HG03378 (cell line): ENCODE measurements at regions not wholly inside any gene's neighbourhood (a gene's known extent, or its start where the extent isn't known, plus 50 kb on each side); places are given as distances from the start of the nearest gene placed in this dataset.
"Not testable (repeated sequence)": the region's sequence is repeated elsewhere in the genome, so short reads cannot be mapped to it uniquely, and the experiment has no call there.

Experiments
- ATAC-seq: cut with Tn5 transposase; IDR thresholded peaks from one replicate; pipeline ENCODE4 v1.9.1; 2021; ENCODE audit warnings: mild to moderate bottlenecking, moderate library complexity; ENCODE audit not compliant: unreplicated experiment

DNA sequence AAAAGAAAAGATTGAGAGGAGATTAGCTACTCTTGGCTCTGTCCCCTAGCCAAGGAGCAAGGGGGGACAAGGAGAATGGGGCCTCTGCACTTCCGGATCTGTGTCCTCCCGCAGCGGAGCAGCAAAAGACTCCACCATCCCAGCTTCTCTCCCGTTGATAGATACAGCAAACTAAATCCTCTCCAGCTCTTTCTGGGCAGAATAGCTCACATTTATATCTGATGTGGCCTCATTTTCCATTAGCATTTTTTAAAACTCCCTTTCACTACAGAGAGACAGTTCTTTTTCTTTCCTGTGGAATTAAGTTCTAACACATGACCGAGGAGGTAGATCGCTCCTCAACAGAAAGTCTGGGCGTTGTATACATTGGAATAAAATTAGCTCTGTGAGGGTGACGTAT lies 260.9 kb upstream of the SOX4 start:
- no peak for ATAC-seq

- ATAC-seq: no peak
Observed at GRCh38 chr6:21333715-21334114, 259.8 kb upstream of the SOX4 start.

- ATAC-seq: no peak
Observed at GRCh38 chr6:21334651-21335050, 258.9 kb upstream of the SOX4 start.

DNA sequence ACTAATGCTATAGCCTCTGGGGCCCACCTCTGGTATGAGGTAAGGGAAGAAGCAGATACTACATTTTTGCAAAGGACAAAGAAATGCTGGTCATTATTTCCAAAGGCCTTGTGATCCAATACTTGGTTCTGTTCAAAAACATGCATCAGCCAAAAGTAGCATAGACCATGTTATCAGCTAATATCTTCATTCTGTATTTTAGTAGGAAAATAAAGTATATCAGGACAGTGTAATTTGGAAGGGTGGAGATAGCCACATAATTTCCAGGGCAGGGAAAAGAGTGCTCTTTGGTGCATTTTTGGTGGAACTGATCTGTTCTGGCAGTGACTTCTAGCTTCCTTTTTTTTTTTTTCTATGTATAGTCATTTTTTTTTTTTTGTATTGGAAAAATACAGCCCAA lies 258.0 kb upstream of the SOX4 start:
- ATAC-seq: no peak

- no peak for ATAC-seq
Observed at GRCh38 chr6:21337263-21337662, 256.3 kb upstream of the SOX4 start.

GRCh38 chr6:21340573-21340972 lies 253.0 kb upstream of the SOX4 start:
- no peak for ATAC-seq

GRCh38 chr6:21341910-21342309 lies 251.6 kb upstream of the SOX4 start:
- no peak for ATAC-seq

DNA sequence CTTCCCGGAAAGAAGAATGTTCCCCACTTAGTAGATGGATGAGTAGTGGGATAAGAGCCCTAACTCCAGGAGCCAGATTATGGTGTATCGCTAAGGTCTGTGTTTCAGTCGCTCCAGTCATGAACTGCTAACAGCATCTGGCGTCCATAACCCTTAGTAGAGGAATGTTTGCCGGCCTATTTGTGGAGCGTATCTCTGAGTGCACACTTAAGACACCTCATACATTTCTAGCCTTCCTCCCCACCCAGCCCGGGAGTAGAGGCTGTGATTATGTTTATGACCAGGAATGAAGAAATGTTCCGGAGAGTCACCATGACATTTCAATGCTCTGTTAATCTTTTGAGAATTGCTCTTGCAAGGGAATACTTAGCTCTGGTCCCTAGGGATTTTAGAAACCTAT lies 251.1 kb upstream of the SOX4 start:
- no peak for ATAC-seq

DNA sequence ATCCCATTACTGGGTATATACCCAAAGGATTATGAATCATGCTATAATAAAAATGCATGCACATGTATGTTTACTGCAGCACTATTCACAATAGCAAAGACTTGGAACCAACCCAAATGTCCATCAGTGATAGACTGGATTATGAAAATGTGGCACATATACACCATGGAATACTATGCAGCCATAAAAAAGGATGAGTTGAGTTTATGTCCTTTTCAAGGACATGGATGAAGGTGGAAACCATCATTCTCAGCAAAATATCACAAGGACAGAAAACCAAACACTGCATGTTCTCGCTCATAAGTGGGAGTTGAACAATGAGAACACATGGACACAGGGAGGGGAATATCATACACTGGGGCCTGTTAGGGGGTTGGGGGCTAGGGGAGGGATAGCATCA lies 247.8 kb upstream of the SOX4 start:
- ATAC-seq: not testable (repeated sequence)

DNA sequence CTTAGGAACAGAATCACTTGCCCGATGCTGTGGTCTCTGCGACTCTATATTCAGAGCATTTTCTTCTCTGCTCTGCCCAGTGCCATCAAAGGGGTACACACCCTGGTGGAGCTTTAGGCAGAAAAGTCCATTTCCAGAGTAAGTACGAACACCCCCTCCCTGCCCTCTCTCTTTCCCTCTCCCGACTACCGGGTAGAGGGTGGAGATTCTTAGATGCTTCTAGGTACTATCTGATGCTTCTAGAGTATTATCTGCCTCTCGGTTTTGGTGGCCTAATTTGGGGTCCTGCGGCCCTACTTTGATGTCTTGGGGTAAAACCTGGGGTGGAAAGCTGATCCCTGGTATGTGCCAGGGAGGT lies 245.4 kb upstream of the SOX4 start:
- ATAC-seq: no peak

DNA sequence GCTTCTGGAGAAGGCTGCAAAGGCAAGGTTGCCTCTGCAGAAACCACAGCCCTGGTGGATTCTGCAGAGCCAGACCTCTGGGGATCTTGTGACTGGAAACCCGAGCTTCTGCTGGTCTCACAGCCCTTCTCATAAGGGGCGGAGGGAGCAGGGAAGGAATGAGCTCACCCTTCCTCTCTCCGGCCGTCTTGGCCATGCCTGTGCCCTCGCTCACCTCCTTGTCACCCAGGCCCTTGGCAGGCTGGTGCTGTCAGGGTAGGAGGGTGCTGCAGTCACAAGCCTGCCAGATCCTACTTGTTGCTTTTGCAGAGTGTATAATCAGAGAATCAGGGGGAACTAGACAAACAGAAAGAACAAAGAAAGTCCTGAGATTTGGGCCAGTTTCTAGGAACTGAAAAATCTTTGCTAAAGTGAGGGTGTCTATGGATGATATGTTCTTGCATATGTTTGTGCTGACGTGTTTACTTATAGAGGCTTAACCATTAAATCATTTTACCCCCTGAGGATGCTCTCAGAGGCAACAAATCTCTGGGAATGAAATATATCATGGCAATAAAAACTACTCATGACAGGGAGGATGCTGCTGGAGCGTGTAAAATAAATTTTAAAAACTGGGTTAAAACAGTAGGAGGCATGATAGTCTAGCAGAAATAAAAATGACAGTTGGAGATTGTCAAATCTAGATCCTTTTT lies 244.9 kb upstream of the SOX4 start:
- ATAC-seq: no peak

GRCh38 chr6:21349834-21350233 lies 243.7 kb upstream of the SOX4 start:
- no peak for ATAC-seq

DNA sequence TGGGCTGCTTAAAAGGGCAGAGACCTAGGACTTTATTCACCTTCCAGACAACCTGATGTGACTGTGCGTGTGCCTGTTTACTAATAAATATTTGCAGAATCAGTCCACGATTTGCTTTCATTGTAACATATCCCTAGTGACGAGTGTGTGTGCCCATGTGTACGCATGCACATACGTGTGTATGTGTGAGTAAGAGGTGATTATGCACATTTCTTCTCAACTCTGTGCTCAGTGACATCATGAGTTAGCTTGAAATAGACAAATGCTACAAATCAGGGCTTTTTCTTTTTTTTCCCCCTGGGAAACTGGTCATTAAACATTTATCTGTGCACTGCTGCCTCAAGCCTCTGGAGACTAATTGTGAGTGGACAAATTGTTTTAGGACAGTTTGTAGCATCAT lies 242.6 kb upstream of the SOX4 start:
- ATAC-seq: no peak

GRCh38 chr6:21352131-21352530 lies 241.4 kb upstream of the SOX4 start:
- ATAC-seq: no peak

DNA sequence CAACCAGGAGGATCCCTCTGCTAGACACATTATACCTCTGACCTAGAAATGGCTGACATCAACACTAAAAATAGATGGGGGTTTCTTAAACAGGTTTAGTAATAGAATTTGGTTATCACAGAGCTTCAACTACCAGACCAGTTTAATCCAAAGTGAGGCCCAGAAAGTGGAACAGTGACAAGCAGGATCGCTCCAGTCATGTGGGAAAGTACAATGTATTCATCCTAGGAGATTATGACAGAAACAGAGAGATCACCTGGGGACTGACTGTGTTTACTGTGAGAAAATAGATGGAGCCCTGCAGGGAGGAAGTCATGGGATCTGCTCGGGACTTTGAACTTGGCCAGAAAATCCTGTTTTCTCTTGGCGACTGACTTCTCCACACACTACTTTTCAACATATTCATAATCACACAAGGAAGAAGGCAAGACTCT lies 238.7 kb upstream of the SOX4 start:
- no peak for ATAC-seq

GRCh38 chr6:21355638-21356037 lies 237.9 kb upstream of the SOX4 start:
- no peak for ATAC-seq

GRCh38 chr6:21357262-21357661 lies 236.3 kb upstream of the SOX4 start:
- ATAC-seq: no peak

GRCh38 chr6:21359926-21360325 lies 233.6 kb upstream of the SOX4 start:
- ATAC-seq: no peak

DNA sequence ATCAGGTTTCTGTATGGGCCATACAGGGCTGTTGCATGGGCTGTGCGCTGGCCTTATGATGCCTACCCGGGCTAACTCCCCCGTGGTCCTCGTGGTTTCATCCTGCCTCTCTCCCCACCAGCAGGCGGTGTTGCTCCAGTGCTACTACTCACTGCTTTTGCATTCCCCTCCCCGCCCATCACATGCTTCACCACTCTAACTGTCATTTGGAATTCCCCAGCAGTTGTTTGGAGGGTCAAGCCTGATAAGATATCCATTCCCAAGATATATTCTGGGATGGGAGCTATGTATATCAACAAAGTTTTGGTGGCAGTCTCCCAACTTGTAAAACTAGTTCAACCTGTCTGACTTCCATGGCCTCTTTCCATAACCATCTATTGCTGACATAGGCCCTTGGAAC lies 233.2 kb upstream of the SOX4 start:
- no peak for ATAC-seq

- ATAC-seq: no peak
Observed at GRCh38 chr6:21367148-21367547, 226.4 kb upstream of the SOX4 start.

- no peak for ATAC-seq
Observed at GRCh38 chr6:21367649-21368154, 225.8 kb upstream of the SOX4 start.

DNA sequence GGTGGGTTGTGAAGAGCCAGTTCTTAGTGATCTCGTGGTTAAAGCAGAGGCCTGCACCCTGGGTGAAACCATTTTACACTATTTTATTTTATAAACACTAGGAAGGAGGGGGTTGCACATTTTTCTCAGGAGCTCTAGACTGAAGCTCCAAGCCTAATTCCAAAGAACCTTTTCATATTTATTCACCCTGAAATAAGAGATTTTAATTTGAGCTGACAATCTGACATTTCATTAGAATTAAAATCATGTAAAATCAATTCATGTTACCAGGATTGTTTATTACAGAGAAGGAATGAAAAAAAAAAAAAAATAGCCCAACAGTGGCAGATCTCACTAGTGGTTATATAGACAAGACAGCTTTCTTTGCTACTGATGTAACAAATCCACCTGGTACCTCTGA lies 222.5 kb upstream of the SOX4 start:
- no peak for ATAC-seq

GRCh38 chr6:21371676-21372171 lies 221.8 kb upstream of the SOX4 start:
- no peak for ATAC-seq
